Loucy (cell line): ENCODE measurements at regions not wholly inside any gene's neighbourhood (a gene's known extent, or its start where the extent isn't known, plus 50 kb on each side); places are given as distances from the start of the nearest gene placed in this dataset.
A peak's percentile ranks its signal among the peaks of the same experiment; 100 is the strongest.

Source experiments
- H2AFZ ChIP-seq: fragments of 200-600 bp; sonication (generic); 2 replicates; pipeline ENCODE4 v1.6.0; 2016; ENCODE audit warnings: antibody characterized with exemption, mild to moderate bottlenecking, low read length, moderate library complexity
- H3F3A ChIP-seq: fragments of 200-600 bp; 2 replicates; pipeline ENCODE4 v1.6.0; 2016; ENCODE audit warnings: antibody characterized with exemption, low read depth, mild to moderate bottlenecking
- H3K27me3 ChIP-seq: fragments of 200-600 bp; sonication (generic); 2 replicates; pipeline ENCODE4 v1.6.1; 2014; ENCODE audit warnings: low read length, mild to moderate bottlenecking; ENCODE audit not compliant: insufficient read depth, poor library complexity, severe bottlenecking
- H3K36me3 ChIP-seq: fragments of 200-600 bp; sonication (generic); 2 replicates; pipeline ENCODE4 v1.6.1; 2016; ENCODE audit warnings: low read length; ENCODE audit not compliant: insufficient read depth
- H3K4me1 ChIP-seq: fragments of 200-600 bp; sonication (generic); 2 replicates; pipeline ENCODE4 v1.5.1; 2014; ENCODE audit warnings: low read length, mild to moderate bottlenecking; ENCODE audit not compliant: insufficient read depth, poor library complexity, severe bottlenecking
- H3K4me2 ChIP-seq: fragments of 200-600 bp; sonication (generic); 2 replicates; pipeline ENCODE4 v1.6.0; 2014; ENCODE audit warnings: antibody characterized with exemption, low read length, low read depth, mild to moderate bottlenecking; ENCODE audit not compliant: poor library complexity, severe bottlenecking
- H3K4me3 ChIP-seq: fragments of 200-600 bp; sonication (generic); 2 replicates; pipeline ENCODE4 v1.5.1; 2014; ENCODE audit warnings: low read length, mild to moderate bottlenecking, mixed read lengths; ENCODE audit not compliant: poor library complexity, severe bottlenecking
- H3K79me2 ChIP-seq: fragments of 200-600 bp; sonication (generic); 2 replicates; pipeline ENCODE4 v1.6.1; 2014; ENCODE audit warnings: low read length; ENCODE audit not compliant: insufficient read depth
- H3K9ac ChIP-seq: fragments of 200-600 bp; sonication (generic); 2 replicates; pipeline ENCODE4 v1.6.0; 2014; ENCODE audit warnings: mild to moderate bottlenecking, low read depth, low read length, moderate library complexity; ENCODE audit not compliant: poor library complexity, severe bottlenecking
- H3K9me2 ChIP-seq: fragments of 200-600 bp; sonication (generic); replicated peaks from 2 replicates; pipeline ENCODE4 v1.6.1; 2016; ENCODE audit warnings: low read depth, low read length, mixed read lengths
- H3K9me3 ChIP-seq: fragments of 200-600 bp; sonication (generic); 2 replicates; pipeline ENCODE4 v1.6.1; 2014; ENCODE audit warnings: mild to moderate bottlenecking, antibody characterized with exemption, low read length, low read depth; ENCODE audit not compliant: insufficient read depth
- H4K20me1 ChIP-seq: fragments of 200-600 bp; sonication (generic); 2 replicates; pipeline ENCODE4 v1.6.0; 2014; ENCODE audit warnings: antibody characterized with exemption, low read length, mild to moderate bottlenecking; ENCODE audit not compliant: insufficient read depth, poor library complexity, severe bottlenecking
- CTCF ChIP-seq: fragments of 200-600 bp; sonication (generic); conservative IDR thresholded peaks from 2 replicates; pipeline ENCODE4 v1.5.1; 2014; ENCODE audit warnings: mild to moderate bottlenecking, antibody characterized with exemption, low read length
- EZH2phosphoT487 ChIP-seq: fragments of 200-600 bp; IDR thresholded peaks from 2 replicates; pipeline ENCODE4 v1.6.1; 2018; ENCODE audit warnings: antibody characterized with exemption, mild to moderate bottlenecking, moderate library complexity, borderline replicate concordance

GRCh38 chr11:92882828-92883611 is 86.4 kb upstream of the MTNR1B start:
- Histone ChIP-seq H3K9me3 (no peaks in the 10 kb centered on the region), H3K9ac (no peak overlapping the region), H3K9me2 (no peaks in the 10 kb centered on the region), H3K36me3 (no peaks in the 10 kb centered on the region), H2AFZ (no peak overlapping the region), H3K4me2 (no peak overlapping the region), H3K79me2 (no peaks in the 10 kb centered on the region), H4K20me1 (no peaks in the 10 kb centered on the region), H3K27me3 (no peaks in the 10 kb centered on the region), H3K4me1 (peaks cover 6% of the 10 kb centered on the region), H3K4me3 (no peak overlapping the region), H3F3A (no peaks in the 10 kb centered on the region)
- TF ChIP-seq CTCF (no peak), EZH2phosphoT487 (no peak)

GRCh38 chr11:92885600-92885999 is 83.9 kb upstream of the MTNR1B start:
- Histone ChIP-seq H3K4me3 (no peak overlapping the region), H3K36me3 (no peaks in the 10 kb centered on the region), H3F3A (no peaks in the 10 kb centered on the region), H3K9ac (no peak overlapping the region), H3K9me2 (no peaks in the 10 kb centered on the region), H3K4me1 (peaks cover 6% of the 10 kb centered on the region), H4K20me1 (no peaks in the 10 kb centered on the region), H3K9me3 (no peaks in the 10 kb centered on the region), H3K27me3 (no peaks in the 10 kb centered on the region), H3K4me2 (peak overlapping the region; percentile 23), H3K79me2 (no peaks in the 10 kb centered on the region), H2AFZ (no peak overlapping the region)
- no peak for TF ChIP-seq EZH2phosphoT487
- TF ChIP-seq CTCF, result no peak

- Histone ChIP-seq H3K4me2 (peak overlapping the region; percentile 23), H3K4me1 (peaks cover 6% of the 10 kb centered on the region), H2AFZ (no peak overlapping the region), H4K20me1 (no peaks in the 10 kb centered on the region), H3K36me3 (no peaks in the 10 kb centered on the region), H3K27me3 (no peaks in the 10 kb centered on the region), H3K9me3 (no peaks in the 10 kb centered on the region), H3K79me2 (no peaks in the 10 kb centered on the region), H3K4me3 (no peak overlapping the region), H3K9ac (no peak overlapping the region), H3F3A (no peaks in the 10 kb centered on the region), H3K9me2 (no peaks in the 10 kb centered on the region)
- peak; percentile 81 for TF ChIP-seq CTCF
- no peak for TF ChIP-seq EZH2phosphoT487
Observed at GRCh38 chr11:92886243-92886905, 83.1 kb upstream of the MTNR1B start.
